ENCODE measurements at regions not wholly inside any gene's neighbourhood (a gene's known extent, or its start where the extent isn't known, plus 50 kb on each side); places are given as distances from the start of the nearest gene placed in this dataset.

DNA sequence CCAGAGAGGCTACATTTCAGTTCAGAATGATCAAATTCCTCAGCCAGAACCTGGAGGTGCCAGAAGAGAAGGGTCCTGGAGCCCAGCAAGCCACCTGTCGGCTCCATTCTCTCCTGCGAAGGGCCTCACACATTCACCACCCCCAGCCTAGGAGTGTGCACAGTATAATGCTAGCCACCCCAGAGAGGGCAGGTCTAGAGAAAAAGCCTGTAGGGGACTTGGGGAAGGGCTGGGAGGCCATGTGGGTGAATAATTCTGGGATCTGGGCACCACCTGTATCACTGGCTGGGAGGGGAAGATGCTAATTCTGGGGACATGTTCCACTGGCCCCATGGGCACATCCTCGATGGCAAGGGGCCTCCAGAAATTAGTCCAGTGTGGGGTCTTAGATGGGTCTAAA is 127.6 kb upstream of the HNMT start:
- Histone ChIP-seq H2AFZ (no peak overlapping the region), H3K36me3 (ENCODE audit: control insufficient read depth, insufficient read depth, low read length) (no peaks in the 10 kb centered on the region), H3K4me1 (no peaks in the 10 kb centered on the region), H3K9ac (no peak overlapping the region), H3K27me3 (ENCODE audit: control insufficient read depth, insufficient read depth, low read length) (no peaks in the 10 kb centered on the region), H3K79me2 (no peaks in the 10 kb centered on the region), H3K27ac (no peak overlapping the region), H3K4me2 (ENCODE audit: low read length) (no peak overlapping the region), H3K4me3 (ENCODE audit: low read depth, low read length) (no peak overlapping the region), H3K9me3 (ENCODE audit: control insufficient read depth, low read length) (no peaks in the 10 kb centered on the region)
- TF ChIP-seq, protein P1, sequence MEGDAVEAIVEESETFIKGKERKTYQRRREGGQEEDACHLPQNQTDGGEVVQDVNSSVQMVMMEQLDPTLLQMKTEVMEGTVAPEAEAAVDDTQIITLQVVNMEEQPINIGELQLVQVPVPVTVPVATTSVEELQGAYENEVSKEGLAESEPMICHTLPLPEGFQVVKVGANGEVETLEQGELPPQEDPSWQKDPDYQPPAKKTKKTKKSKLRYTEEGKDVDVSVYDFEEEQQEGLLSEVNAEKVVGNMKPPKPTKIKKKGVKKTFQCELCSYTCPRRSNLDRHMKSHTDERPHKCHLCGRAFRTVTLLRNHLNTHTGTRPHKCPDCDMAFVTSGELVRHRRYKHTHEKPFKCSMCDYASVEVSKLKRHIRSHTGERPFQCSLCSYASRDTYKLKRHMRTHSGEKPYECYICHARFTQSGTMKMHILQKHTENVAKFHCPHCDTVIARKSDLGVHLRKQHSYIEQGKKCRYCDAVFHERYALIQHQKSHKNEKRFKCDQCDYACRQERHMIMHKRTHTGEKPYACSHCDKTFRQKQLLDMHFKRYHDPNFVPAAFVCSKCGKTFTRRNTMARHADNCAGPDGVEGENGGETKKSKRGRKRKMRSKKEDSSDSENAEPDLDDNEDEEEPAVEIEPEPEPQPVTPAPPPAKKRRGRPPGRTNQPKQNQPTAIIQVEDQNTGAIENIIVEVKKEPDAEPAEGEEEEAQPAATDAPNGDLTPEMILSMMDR (IDR thresholded peaks at IDR 0.05), result no peak

DNA sequence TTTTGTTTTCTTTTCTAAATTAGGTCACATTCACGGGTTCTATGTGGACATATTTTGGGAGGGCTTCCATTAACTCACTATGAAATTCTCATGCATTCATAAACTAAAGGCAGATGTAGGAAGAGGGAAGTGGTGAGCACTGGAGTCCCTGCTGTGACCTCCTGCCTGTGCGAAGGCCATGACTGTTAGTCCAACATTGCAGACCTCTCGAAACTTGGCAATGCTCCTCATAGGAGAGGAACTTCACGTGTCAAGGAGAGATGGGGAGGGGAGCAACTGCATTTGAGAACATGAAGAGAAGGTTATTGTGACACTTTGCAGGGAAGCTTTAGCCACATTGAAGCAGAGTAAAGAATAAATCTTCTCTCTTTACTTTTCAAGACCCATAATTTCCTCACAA is 126.4 kb upstream of the HNMT start:
- H3K27me3 ChIP-seq (ENCODE audit: control insufficient read depth, insufficient read depth, low read length), result no peaks in the 10 kb centered on the region
- no peak overlapping the region for H3K4me2 ChIP-seq (ENCODE audit: low read length)
- TF ChIP-seq, protein P1 (IDR thresholded peaks at IDR 0.05), result no peak
- H3K9ac ChIP-seq, result no peak overlapping the region
- H3K4me1 ChIP-seq, result no peaks in the 10 kb centered on the region
- no peak overlapping the region for H3K27ac ChIP-seq
- H3K36me3 ChIP-seq (ENCODE audit: control insufficient read depth, insufficient read depth, low read length), result no peaks in the 10 kb centered on the region
- no peak overlapping the region for H2AFZ ChIP-seq
- no peaks in the 10 kb centered on the region for H3K79me2 ChIP-seq
- no peak overlapping the region for H3K4me3 ChIP-seq (ENCODE audit: low read depth, low read length)
- H3K9me3 ChIP-seq (ENCODE audit: control insufficient read depth, low read length), result no peaks in the 10 kb centered on the region

DNA sequence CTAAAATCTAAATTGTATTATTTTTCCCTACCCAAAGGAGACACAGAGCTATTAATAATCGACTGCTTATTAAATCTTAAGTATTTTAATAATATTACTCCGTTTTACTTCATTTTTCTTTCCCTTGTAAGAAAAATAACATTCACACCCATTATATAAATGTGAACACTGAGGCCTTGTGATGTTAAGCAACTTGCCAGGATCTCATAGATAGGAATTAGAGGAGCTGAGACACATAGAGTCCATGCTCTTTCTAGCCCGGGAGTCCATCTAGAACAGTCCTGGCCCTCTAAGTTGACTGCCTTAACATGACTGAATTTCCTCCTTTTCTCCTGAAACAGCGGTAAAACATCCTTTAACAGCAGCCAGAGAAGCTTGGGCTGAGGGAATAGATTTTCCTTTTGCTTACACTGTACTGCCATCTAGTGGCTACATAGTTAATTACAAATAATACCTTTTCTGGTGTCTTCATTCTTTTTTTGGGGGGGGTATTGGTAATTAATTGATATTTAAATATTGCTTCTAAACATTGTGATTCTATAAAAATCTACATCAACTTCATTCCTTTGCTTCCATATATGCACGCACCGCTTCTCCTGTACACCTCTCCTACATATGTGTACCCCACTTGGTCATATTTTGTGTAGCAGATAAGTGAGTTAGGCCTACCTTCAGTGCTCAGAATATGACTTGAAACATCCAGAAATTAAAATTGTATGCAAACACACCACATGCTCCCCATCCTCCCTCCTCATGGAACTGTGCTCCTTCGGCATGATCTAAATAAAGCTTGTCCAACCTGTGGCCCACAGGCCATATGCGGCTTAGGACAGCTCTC is 125.8 kb upstream of the HNMT start:
- TF ChIP-seq, protein P1 (IDR thresholded peaks at IDR 0.05), result peak; percentile 67
- Histone ChIP-seq H3K4me1 (no peaks in the 10 kb centered on the region), H3K4me3 (ENCODE audit: low read depth, low read length) (no peak overlapping the region), H2AFZ (no peak overlapping the region), H3K27ac (no peak overlapping the region), H3K27me3 (ENCODE audit: control insufficient read depth, insufficient read depth, low read length) (no peaks in the 10 kb centered on the region), H3K9ac (no peak overlapping the region), H3K4me2 (ENCODE audit: low read length) (no peak overlapping the region), H3K36me3 (ENCODE audit: control insufficient read depth, insufficient read depth, low read length) (no peaks in the 10 kb centered on the region), H3K79me2 (no peaks in the 10 kb centered on the region), H3K9me3 (ENCODE audit: control insufficient read depth, low read length) (no peaks in the 10 kb centered on the region)

DNA sequence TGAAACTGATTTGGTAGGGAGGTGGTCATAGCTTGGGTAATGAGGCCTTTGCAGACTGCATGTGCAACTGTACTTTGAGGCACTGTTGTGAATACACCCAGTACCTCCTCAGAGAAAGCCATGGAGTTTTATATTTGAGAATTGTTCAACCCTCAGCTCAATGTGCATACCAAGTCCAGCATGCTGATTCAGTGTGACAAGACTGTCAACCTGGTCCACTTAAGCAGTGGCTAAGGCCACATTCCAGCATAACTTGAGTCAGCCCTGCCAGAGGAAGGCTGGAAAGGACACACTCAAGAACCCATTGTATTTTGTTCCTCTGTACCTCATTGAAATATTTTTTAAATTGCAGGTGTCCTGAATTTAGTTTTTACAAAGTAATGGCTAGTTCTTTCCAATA is 121.8 kb upstream of the HNMT start:
- H3K27me3 ChIP-seq (ENCODE audit: control insufficient read depth, insufficient read depth, low read length), result no peaks in the 10 kb centered on the region
- no peak overlapping the region for H3K27ac ChIP-seq
- H3K9ac ChIP-seq, result no peak overlapping the region
- H3K4me3 ChIP-seq (ENCODE audit: low read depth, low read length), result no peak overlapping the region
- H3K36me3 ChIP-seq (ENCODE audit: control insufficient read depth, insufficient read depth, low read length), result no peaks in the 10 kb centered on the region
- H3K79me2 ChIP-seq, result no peaks in the 10 kb centered on the region
- H3K9me3 ChIP-seq (ENCODE audit: control insufficient read depth, low read length), result no peaks in the 10 kb centered on the region
- no peak overlapping the region for H2AFZ ChIP-seq
- TF ChIP-seq, protein P1 (IDR thresholded peaks at IDR 0.05), result no peak
- no peak overlapping the region for H3K4me2 ChIP-seq (ENCODE audit: low read length)
- no peaks in the 10 kb centered on the region for H3K4me1 ChIP-seq

DNA sequence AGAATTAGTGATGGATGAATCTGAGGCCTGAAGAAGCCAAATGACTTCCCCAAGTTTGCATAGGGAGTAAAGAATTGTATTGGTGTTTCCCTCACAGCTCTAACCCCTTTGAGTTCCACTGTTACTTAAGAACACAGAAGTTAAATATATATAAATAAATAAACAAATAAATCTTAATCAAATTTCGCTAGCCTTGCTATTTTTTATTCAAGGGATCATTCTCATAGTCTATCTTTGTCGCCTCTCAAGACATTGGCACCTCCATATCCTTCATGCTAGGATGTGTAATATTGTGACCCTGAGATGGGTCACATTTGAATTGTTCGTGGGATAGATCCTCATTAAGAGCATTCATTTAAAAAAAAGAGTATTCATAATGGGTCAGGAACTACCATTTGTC is 121.3 kb upstream of the HNMT start:
- TF ChIP-seq, protein P1 (IDR thresholded peaks at IDR 0.05), result no peak
- H3K36me3 ChIP-seq (ENCODE audit: control insufficient read depth, insufficient read depth, low read length), result no peaks in the 10 kb centered on the region

More for the DNA sequence above, 121.3 kb upstream of the HNMT start:
- Histone ChIP-seq H3K4me2 (ENCODE audit: low read length) (no peak overlapping the region), H3K9me3 (ENCODE audit: control insufficient read depth, low read length) (no peaks in the 10 kb centered on the region), H3K4me3 (ENCODE audit: low read depth, low read length) (no peak overlapping the region), H2AFZ (no peak overlapping the region), H3K79me2 (no peaks in the 10 kb centered on the region), H3K27me3 (ENCODE audit: control insufficient read depth, insufficient read depth, low read length) (no peaks in the 10 kb centered on the region), H3K9ac (no peak overlapping the region), H3K4me1 (no peaks in the 10 kb centered on the region), H3K27ac (no peak overlapping the region)

Data from parathyroid adenoma (tissue), 2 donors.